Activated CD4-positive, CD25-positive, alpha-beta regulatory T cell (primary cell): ENCODE measurements at regions not wholly inside any gene's neighbourhood (a gene's known extent, or its start where the extent isn't known, plus 50 kb on each side); places are given as distances from the start of the nearest gene placed in this dataset.
A peak's percentile ranks its signal among the peaks of the same experiment; 100 is the strongest.
"Not testable (repeated sequence)": the region's sequence is repeated elsewhere in the genome, so short reads cannot be mapped to it uniquely, and the experiment has no call there.

Experiments used
- DNase-seq, 4 experiments: peaks; one replicate each; lab custom pipeline; 2025; lab: John Stamatoyannopoulos, UW

- DNase-seq = no peak
Observed at GRCh38 chr7:110486549-110486948, 604.4 kb upstream of the LRRN3 start.

- DNase-seq = no peak
Observed at GRCh38 chr7:110502888-110503465, 588.0 kb upstream of the LRRN3 start.

GRCh38 chr7:110507369-110507768, 583.6 kb upstream of the LRRN3 start:
- DNase-seq = no peak

DNA sequence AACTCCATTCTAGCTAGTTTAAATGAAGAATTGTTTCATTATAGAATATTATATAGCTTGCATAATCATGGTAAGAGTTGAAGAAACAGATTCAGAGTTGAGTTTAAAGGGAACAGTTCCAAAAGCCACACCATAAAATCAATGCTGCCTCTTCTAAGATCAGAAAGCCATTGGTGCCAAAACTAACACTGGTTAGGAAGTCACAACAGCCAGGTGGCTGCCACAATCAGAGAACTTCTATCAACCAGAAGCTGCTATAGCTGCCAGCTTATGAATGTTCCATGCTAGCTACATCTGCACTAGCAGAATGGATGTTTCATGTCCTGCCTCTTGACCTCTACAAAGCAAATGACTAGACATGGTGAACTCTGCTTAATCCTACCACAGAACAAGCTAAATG, 583.1 kb upstream of the LRRN3 start:
- no peak for DNase-seq

- DNase-seq = not testable (repeated sequence)
Observed at GRCh38 chr7:110514975-110515551, 575.9 kb upstream of the LRRN3 start.

- DNase-seq = peak in 1 of 4 experiments; percentile 1
Observed at GRCh38 chr7:110519851-110520250, 571.1 kb upstream of the LRRN3 start.

DNA sequence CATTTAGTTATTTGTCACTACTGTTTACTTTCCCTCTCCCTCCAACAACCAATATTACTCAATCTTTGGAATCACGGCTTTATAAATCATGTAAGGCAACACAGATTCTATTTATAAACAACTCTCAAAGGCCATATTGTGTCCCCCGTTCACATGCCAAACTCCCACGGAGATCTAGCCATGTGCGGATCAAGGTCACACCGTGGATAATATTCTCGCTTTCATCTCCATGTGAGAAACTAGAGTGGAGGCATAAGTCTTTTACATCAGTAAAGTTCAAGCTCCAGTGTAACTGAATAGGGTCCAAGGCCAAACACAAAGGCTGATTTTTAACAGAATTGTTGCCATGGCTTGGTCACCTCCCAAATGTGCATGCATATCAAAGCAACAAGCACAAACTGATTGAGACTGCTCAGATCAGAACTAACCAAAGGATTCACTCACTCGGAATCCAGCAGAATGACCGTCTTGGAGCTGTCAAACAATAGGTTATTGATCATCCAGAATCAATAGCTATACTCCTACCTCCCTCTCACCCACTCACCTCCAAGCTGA, 569.5 kb upstream of the LRRN3 start:
- DNase-seq = no peak

DNA sequence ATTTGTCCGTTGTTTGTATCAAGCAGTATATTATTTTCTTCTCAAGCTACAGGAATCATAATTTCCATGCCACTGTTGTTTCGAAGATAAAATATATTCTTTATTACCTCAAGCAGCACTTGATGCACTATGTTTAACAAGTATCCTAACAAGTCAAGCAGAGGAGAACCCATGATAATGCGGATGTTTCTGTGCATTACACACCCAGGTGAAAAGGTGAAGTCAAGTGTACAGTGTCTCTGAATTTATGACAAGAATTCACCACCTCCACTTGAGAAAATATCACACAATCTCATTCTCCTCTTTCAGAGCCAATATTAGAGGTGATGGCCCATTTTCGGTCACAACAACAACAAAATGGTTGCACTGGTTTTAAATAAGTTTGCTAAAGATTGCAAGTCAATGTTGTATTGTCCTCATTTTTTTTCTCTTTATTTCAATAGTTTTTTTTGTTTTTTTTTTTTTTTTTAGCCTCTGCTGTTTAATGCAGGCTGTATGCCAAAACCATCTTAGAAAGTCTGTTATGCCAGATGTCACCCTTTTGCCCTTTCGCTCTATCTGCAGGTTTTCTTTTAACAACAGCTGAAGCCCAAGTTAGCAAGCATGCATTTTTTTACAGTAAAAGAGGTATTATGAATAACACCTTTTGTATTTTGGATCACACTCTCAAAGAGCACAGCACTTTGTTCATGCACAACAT, 568.7 kb upstream of the LRRN3 start:
- no peak for DNase-seq

- DNase-seq = no peak
Observed at GRCh38 chr7:110522761-110523200, 568.1 kb upstream of the LRRN3 start.

GRCh38 chr7:110529175-110529574, 561.8 kb upstream of the LRRN3 start:
- no peak for DNase-seq

- DNase-seq = no peak
Observed at GRCh38 chr7:110531186-110531585, 559.7 kb upstream of the LRRN3 start.

DNA sequence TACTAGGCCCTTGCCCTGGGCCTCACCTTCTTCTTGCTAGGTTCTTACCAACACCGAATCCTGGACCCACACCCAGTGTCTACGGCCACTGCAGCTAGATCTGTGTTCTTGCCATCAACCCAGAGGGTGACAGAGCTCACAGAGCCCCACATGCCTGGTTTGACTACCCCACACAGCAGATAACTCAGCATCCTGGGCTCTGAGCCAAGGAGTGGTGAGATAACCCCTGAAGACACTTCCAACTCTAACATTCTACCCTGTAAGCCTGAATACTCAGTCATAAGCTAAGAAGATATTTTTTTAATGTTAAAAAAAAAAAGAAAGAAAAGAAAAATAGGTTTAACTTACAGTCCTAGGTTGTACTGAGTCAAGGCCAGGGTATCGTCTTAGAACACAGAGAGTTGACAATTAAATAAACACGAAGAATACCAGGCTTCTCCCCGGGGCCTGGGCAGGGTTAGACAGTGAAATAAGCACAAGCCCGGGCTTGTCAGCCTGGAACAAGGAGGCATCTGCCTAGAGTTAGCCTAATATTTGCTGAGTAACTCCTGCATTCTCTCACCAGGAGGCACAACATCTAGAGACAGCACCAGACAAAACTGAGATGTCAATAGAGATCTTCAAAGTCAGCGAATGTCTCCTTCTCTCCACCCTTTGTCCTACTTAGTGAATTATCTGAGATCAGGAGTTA, 556.5 kb upstream of the LRRN3 start:
- DNase-seq = no peak

DNA sequence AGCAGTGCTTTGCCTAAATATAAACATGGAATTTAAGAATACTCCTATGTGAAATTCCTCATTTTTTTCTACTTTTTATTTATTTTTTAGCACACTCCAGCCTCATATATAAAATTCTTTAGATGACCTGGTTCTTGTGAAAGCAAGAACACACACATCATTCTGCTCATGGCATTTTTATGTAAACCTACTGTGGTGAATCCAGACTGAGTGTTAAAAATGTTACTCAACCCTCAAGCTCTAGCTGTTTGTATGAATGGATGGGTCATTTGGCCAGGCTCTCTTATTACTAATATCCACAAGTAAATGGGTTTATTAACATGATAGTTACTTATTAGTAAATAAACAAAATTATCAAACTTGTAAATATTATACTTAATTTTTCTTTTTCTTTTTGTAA, 551.7 kb upstream of the LRRN3 start:
- no peak for DNase-seq

GRCh38 chr7:110541962-110542361, 549.0 kb upstream of the LRRN3 start:
- no peak for DNase-seq

GRCh38 chr7:110544194-110544593, 546.7 kb upstream of the LRRN3 start:
- no peak for DNase-seq

DNA sequence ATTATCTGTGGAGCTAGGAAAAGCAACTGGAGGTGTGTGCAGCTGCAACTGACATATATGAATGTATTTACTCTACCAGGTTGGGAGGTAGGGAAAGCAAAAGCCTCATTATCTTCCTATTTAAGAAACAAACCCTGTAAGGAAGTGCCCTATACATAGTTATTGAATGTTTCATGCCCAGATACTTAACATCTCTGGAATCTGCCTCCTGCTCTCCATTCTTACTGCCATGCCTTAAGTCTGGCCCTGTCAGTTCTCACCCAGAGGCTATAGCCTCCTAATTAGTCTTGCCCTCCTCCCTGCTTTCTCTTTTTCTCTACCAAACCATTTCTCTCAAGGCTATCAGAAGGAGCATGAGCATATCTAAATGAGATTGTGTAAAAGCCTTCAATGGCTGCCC, 542.6 kb upstream of the LRRN3 start:
- DNase-seq = no peak

DNA sequence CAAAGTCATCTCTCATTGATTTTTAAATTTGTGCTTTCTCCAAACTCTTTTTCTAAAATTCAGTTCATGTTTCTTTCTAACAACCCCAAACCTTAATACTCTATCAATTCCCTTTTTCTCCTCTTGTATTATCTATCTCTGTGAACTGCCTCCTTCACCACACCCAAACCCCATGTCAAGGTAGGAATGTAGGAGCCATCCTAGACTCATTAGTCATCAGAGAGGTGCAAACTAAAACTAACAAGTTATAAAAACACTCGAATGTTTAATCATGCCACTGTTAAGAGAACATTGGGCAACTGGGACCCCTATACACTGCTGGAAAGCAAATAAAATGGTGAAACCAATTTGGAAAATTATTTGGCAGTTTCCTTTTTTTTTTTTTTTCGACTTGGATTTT, 533.8 kb upstream of the LRRN3 start:
- no peak for DNase-seq

GRCh38 chr7:110563286-110563685, 527.6 kb upstream of the LRRN3 start:
- DNase-seq = not testable (repeated sequence)

- DNase-seq = no peak
Observed at GRCh38 chr7:110564246-110564645, 526.7 kb upstream of the LRRN3 start.

DNA sequence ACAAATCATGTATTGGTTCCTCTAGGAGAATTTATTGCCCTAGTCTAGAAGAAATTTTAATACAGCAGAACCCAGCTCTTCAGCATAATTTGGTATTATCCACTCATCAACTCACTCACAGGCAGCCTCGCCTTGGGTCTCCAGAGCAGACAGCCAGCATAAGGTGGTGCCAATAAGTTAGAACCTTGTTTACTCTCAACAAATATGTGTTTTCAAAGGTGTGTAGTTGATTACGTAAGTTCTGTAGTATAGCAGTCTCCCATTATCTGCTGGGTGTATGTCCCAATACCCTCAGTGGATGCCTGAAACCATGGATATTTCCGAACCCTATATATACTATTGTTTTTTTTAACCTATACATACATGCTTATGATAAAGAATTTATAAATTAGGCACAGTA, 522.5 kb upstream of the LRRN3 start:
- DNase-seq = no peak

DNA sequence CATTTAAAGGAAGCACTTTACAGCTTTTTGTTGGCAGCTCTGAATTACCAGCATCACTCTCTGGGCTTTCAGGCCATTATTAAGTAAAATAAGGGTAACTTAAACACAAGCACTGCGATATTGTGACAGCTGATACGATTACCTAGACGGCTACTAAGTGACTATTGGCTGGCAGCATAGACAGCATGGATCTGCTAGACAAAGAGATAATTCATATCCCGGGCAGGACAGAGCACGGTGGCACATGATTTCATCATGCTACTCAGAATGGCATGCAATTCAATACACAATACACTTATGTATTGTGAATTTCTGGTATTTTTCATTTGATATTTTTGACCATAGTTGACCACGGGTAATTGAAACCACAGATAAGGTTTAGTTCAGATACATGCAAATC, 522.0 kb upstream of the LRRN3 start:
- no peak for DNase-seq

- no peak for DNase-seq
Observed at GRCh38 chr7:110569486-110570205, 521.3 kb upstream of the LRRN3 start.
